ENCODE measurements at regions not wholly inside any gene's neighbourhood (a gene's known extent, or its start where the extent isn't known, plus 50 kb on each side); places are given as distances from the start of the nearest gene placed in this dataset.

DNA sequence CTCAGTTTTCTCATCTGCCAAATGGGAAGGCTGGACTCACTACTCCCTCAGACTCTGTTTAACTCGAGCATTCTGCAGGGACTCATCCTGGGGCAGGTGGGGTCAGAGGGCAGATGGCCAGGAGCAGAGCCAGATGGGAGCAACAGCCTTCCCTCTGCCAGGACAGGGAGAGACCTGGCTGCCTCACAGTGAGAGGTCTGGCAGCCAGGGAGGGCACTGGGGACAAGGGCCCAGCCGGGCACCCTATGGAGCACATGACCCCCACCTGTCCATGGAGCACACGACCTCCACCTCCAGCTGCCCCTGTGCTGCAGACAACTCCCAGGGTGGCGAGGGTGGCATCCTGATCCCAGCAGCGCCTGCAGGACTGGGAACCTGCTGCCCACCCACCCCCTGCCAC is 67.4 kb downstream of the IGLL1 start:
- TF ChIP-seq, protein P1, sequence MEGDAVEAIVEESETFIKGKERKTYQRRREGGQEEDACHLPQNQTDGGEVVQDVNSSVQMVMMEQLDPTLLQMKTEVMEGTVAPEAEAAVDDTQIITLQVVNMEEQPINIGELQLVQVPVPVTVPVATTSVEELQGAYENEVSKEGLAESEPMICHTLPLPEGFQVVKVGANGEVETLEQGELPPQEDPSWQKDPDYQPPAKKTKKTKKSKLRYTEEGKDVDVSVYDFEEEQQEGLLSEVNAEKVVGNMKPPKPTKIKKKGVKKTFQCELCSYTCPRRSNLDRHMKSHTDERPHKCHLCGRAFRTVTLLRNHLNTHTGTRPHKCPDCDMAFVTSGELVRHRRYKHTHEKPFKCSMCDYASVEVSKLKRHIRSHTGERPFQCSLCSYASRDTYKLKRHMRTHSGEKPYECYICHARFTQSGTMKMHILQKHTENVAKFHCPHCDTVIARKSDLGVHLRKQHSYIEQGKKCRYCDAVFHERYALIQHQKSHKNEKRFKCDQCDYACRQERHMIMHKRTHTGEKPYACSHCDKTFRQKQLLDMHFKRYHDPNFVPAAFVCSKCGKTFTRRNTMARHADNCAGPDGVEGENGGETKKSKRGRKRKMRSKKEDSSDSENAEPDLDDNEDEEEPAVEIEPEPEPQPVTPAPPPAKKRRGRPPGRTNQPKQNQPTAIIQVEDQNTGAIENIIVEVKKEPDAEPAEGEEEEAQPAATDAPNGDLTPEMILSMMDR (IDR thresholded peaks at IDR 0.05): no peak
- TF ChIP-seq ZFX (IDR thresholded peaks at IDR 0.05; ENCODE audit: borderline replicate concordance): no peak
